SU-DHL-6 (cell line): ENCODE measurements at regions not wholly inside any gene's neighbourhood (a gene's known extent, or its start where the extent isn't known, plus 50 kb on each side); places are given as distances from the start of the nearest gene placed in this dataset.

Experiments
- H2AFZ ChIP-seq: fragments of 200-600 bp; sonication (generic); 2 replicates; pipeline ENCODE4 v1.6.1; 2014; ENCODE audit warnings: low read depth, mild to moderate bottlenecking, moderate library complexity, mixed read lengths, antibody characterized with exemption, low read length; ENCODE audit not compliant: severe bottlenecking
- H3F3A ChIP-seq: fragments of 200-600 bp; shearing (Covaris generic); 2 replicates; pipeline ENCODE4 v1.6.0; 2016; ENCODE audit warnings: antibody characterized with exemption, mild to moderate bottlenecking; ENCODE audit not compliant: insufficient read depth
- H3K27ac ChIP-seq: fragments of 200-600 bp; sonication (generic); 2 replicates; pipeline ENCODE4 v1.5.1; 2016; ENCODE audit warnings: low read depth, mild to moderate bottlenecking, low read length, moderate library complexity, mixed read lengths
- H3K27me3 ChIP-seq: fragments of 200-600 bp; sonication (generic), shearing (Covaris generic); 2 replicates; pipeline ENCODE4 v1.6.0; 2014; ENCODE audit warnings: mild to moderate bottlenecking, low read length
- H3K36me3 ChIP-seq: fragments of 200-600 bp; sonication (generic); 2 replicates; pipeline ENCODE4 v1.6.1; 2014; ENCODE audit warnings: mild to moderate bottlenecking, low read length, mixed read lengths
- H3K4me2 ChIP-seq: fragments of 300-600, 200-600 bp; shearing (Covaris generic), sonication (generic); 2 replicates; pipeline ENCODE4 v1.6.0; 2014; ENCODE audit warnings: low read length, low read depth, mild to moderate bottlenecking; ENCODE audit not compliant: poor library complexity, severe bottlenecking
- H3K4me3 ChIP-seq: fragments of 200-600 bp; sonication (generic); 2 replicates; pipeline ENCODE4 v1.5.1; 2014; ENCODE audit warnings: antibody characterized with exemption, low read length, mild to moderate bottlenecking, mixed read lengths; ENCODE audit not compliant: insufficient read depth, poor library complexity, severe bottlenecking
- H3K79me2 ChIP-seq: fragments of 200-600 bp; sonication (generic); 2 replicates; pipeline ENCODE4 v1.6.1; 2014; ENCODE audit warnings: mild to moderate bottlenecking, low read length, moderate library complexity; ENCODE audit not compliant: insufficient read depth
- H3K9ac ChIP-seq: fragments of 200-600 bp; sonication (generic); 2 replicates; pipeline ENCODE4 v1.7.0; 2014; ENCODE audit warnings: mild to moderate bottlenecking, low read length
- H3K9me2 ChIP-seq: fragments of 200-600 bp; sonication (generic); replicated peaks from 2 replicates; pipeline ENCODE4 v1.6.1; 2014; ENCODE audit warnings: low read length; ENCODE audit not compliant: insufficient read depth
- H3K9me3 ChIP-seq: fragments of 200-600 bp; sonication (generic); 2 replicates; pipeline ENCODE4 v1.6.1; 2014; ENCODE audit warnings: low read length, mixed read lengths; ENCODE audit not compliant: insufficient read depth
- H4K20me1 ChIP-seq: fragments of 200-600 bp; sonication (generic); 2 replicates; pipeline ENCODE4 v1.6.1; 2014; ENCODE audit warnings: low read depth, mild to moderate bottlenecking, antibody characterized with exemption, low read length, moderate library complexity, mixed read lengths
- EZH2phosphoT487 ChIP-seq: fragments of 200-600 bp; sonication (generic), shearing (Covaris generic); conservative IDR thresholded peaks from 2 replicates; pipeline ENCODE4 v1.6.1; 2018; ENCODE audit warnings: mild to moderate bottlenecking, antibody characterized with exemption, low read length, moderate library complexity, mixed read lengths
- TF ChIP-seq, protein P1 (sequence below): fragments of 200-600 bp; sonication (generic); IDR thresholded peaks from one replicate; pipeline ENCODE4 v1.5.1; 2017; ENCODE audit warnings: antibody characterized with exemption, mild to moderate bottlenecking, low read length, moderate library complexity; ENCODE audit not compliant: insufficient read depth, poor library complexity, severe bottlenecking

DNA sequence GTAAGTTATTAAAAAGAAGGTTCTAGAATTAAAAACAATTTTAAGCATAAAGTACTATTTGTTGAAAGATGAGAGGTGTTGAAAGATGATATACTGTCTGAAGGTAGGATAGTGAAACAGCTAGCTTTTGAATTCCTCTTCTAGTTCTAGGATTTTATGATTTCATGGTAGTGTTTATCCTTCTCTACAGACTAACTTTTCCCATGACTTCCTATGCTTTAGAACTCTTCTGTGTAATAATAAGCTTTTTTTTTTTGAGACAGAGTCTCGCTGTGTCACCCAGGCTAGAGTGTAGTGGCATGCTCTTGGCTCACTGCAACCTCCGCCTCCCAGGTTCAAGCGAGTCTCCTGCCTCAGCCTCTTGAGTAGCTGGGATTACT lies 96.0 kb upstream of the NUDT6 start:
- H3F3A ChIP-seq, result no peaks in the 10 kb centered on the region
- H2AFZ ChIP-seq, result no peak overlapping the region
- no peak overlapping the region for H3K4me2 ChIP-seq
- no peaks in the 10 kb centered on the region for H3K9me3 ChIP-seq
- H3K27ac ChIP-seq, result no peak overlapping the region
- no peaks in the 10 kb centered on the region for H3K27me3 ChIP-seq
- TF ChIP-seq, protein P1, sequence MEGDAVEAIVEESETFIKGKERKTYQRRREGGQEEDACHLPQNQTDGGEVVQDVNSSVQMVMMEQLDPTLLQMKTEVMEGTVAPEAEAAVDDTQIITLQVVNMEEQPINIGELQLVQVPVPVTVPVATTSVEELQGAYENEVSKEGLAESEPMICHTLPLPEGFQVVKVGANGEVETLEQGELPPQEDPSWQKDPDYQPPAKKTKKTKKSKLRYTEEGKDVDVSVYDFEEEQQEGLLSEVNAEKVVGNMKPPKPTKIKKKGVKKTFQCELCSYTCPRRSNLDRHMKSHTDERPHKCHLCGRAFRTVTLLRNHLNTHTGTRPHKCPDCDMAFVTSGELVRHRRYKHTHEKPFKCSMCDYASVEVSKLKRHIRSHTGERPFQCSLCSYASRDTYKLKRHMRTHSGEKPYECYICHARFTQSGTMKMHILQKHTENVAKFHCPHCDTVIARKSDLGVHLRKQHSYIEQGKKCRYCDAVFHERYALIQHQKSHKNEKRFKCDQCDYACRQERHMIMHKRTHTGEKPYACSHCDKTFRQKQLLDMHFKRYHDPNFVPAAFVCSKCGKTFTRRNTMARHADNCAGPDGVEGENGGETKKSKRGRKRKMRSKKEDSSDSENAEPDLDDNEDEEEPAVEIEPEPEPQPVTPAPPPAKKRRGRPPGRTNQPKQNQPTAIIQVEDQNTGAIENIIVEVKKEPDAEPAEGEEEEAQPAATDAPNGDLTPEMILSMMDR, result no peak
- TF ChIP-seq EZH2phosphoT487, result no peak
- H3K36me3 ChIP-seq, result no peaks in the 10 kb centered on the region
- no peaks in the 10 kb centered on the region for H4K20me1 ChIP-seq
- H3K79me2 ChIP-seq, result no peaks in the 10 kb centered on the region
- H3K4me3 ChIP-seq, result no peak overlapping the region
- no peaks in the 10 kb centered on the region for H3K9me2 ChIP-seq
- H3K9ac ChIP-seq, result no peak overlapping the region

DNA sequence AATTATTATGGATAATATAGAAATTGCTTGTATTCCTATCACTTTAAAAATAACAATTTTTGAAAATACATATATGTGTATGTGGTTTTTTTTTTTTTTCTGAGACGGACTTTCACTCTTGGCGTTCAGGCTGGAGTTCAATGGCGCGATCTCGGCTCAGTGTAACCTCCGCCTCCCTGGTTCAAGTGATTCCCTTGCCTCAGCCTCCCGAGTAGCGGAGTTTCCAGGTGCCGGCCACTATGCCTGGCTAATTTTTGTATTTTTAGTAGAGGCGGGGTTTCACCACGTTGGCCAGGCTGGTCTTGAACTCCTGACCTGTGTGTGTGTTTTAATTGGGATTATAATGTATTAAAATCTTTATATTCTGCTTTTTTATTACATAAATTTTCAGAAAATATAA lies 97.9 kb upstream of the NUDT6 start:
- Histone ChIP-seq H3K36me3 (no peaks in the 10 kb centered on the region), H3K27me3 (no peaks in the 10 kb centered on the region), H3K9me2 (no peaks in the 10 kb centered on the region), H4K20me1 (no peaks in the 10 kb centered on the region), H2AFZ (no peak overlapping the region), H3K4me3 (no peak overlapping the region), H3F3A (no peaks in the 10 kb centered on the region), H3K9me3 (no peaks in the 10 kb centered on the region), H3K79me2 (no peaks in the 10 kb centered on the region), H3K27ac (no peak overlapping the region), H3K9ac (no peak overlapping the region), H3K4me2 (no peak overlapping the region)
- TF ChIP-seq EZH2phosphoT487, result no peak
- TF ChIP-seq, protein P1, result no peak

DNA sequence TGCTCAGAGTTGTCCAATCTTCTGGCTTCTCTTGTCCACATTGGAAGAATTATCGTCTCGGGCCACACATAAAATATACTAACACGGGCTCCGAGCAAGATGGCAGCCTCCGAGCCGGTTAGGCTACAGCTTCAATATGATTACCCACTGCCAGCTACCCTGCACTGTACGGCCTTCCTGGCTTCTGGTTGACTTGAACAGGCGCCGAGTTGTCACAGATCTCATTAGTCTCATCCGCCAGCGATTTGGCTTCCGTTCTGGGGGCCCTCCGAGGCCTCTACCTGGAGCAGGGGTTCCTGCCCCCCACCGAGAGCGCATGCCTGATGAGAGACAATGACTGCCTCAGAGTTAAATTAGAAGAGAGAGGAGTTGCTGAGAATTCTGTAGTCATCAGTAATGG lies 101.2 kb upstream of the NUDT6 start:
- Histone ChIP-seq H3K36me3 (no peaks in the 10 kb centered on the region), H2AFZ (no peak overlapping the region), H3K4me3 (no peak overlapping the region), H3K27ac (no peak overlapping the region), H3K79me2 (no peaks in the 10 kb centered on the region), H3K9ac (no peak overlapping the region), H3K9me3 (no peaks in the 10 kb centered on the region), H3K9me2 (no peaks in the 10 kb centered on the region), H4K20me1 (no peaks in the 10 kb centered on the region), H3K27me3 (no peaks in the 10 kb centered on the region), H3F3A (no peaks in the 10 kb centered on the region), H3K4me2 (no peak overlapping the region)
- no peak for TF ChIP-seq EZH2phosphoT487
- TF ChIP-seq, protein P1, result no peak

DNA sequence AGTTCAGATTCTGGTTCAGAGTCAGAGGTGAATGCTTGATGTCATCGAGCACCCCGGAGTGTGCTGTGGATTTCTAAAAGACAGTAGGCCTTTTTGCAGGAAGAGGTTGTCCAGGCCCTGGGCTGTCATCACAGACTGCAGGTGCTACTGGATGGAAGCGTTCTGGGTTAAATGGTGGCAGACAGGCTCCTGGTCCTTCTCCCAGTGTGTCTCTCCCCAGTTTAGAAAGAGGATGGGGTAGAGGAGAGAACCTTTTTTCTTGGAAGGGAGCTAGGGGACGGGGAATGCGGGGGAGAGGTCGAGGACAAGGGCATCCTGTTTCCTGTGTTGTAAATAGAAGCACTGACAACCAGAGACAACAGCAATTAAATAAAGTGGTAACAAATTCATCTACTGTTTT lies 102.3 kb upstream of the NUDT6 start:
- Histone ChIP-seq H3K4me3 (no peak overlapping the region), H3K36me3 (no peaks in the 10 kb centered on the region), H3K4me2 (no peak overlapping the region), H3K27ac (no peak overlapping the region), H3K9me2 (no peaks in the 10 kb centered on the region), H3K9ac (no peak overlapping the region), H3K79me2 (no peaks in the 10 kb centered on the region), H3F3A (no peaks in the 10 kb centered on the region), H3K27me3 (no peaks in the 10 kb centered on the region), H4K20me1 (no peaks in the 10 kb centered on the region), H3K9me3 (no peaks in the 10 kb centered on the region), H2AFZ (no peak overlapping the region)
- no peak for TF ChIP-seq EZH2phosphoT487
- TF ChIP-seq, protein P1, result no peak
